ENCODE measurements at regions not wholly inside any gene's neighbourhood (a gene's known extent, or its start where the extent isn't known, plus 50 kb on each side); places are given as distances from the start of the nearest gene placed in this dataset.

- TF ChIP-seq USF1 (IDR thresholded peaks at IDR 0.05; ENCODE audit: borderline replicate concordance, low read depth) (no peak), NFIC (IDR thresholded peaks at IDR 0.05; ENCODE audit: borderline replicate concordance) (no peak), CTCF (IDR thresholded peaks at IDR 0.05) (no peak), POLR2AphosphoS5 (IDR thresholded peaks at IDR 0.05; ENCODE audit: low read depth, low read length) (no peak), PBX3 (IDR thresholded peaks at IDR 0.05) (no peak), TCF12 (IDR thresholded peaks at IDR 0.05) (no peak), CHD2 (IDR thresholded peaks at IDR 0.05; ENCODE audit: low read length, partially characterized antibody) (no peak), EP300 (IDR thresholded peaks at IDR 0.05; ENCODE audit: borderline replicate concordance in 1 of 2, low read depth in 1 of 2, low read length in 1 of 2) (no peak), GATA2 (CRISPR knock-in tag; IDR thresholded peaks at IDR 0.05) (no peak), TEAD4 (IDR thresholded peaks at IDR 0.05; ENCODE audit: borderline replicate concordance, insufficient read depth) (no peak), RAD21 (IDR thresholded peaks at IDR 0.05; ENCODE audit: low read length) (no peak), JUND (IDR thresholded peaks at IDR 0.05) (no peak)
Measured at GRCh38 chr18:54530285-54530684, 60.8 kb upstream of the DYNAP start.

Data from SK-N-SH (cell line).